Parathyroid adenoma (tissue), 2 donors: ENCODE measurements at regions not wholly inside any gene's neighbourhood (a gene's known extent, or its start where the extent isn't known, plus 50 kb on each side); places are given as distances from the start of the nearest gene placed in this dataset.
"Not testable (repeated sequence)": the region's sequence is repeated elsewhere in the genome, so short reads cannot be mapped to it uniquely, and the experiment has no call there.

Experiments
- H2AFZ ChIP-seq: fragments of 300-600 bp; sonication (generic); one replicate; pipeline ENCODE4 v1.7.0; 2017; ENCODE audit warnings: antibody characterized with exemption, mild to moderate bottlenecking
- H3K27ac ChIP-seq: fragments of 300-600 bp; sonication (generic); one replicate; pipeline ENCODE4 v1.7.0; 2017
- H3K27me3 ChIP-seq: fragments of 300-600 bp; sonication (generic); one replicate; pipeline ENCODE4 v1.7.0; 2017; ENCODE audit warnings: low read length; ENCODE audit not compliant: control insufficient read depth, insufficient read depth
- H3K36me3 ChIP-seq: fragments of 300-600 bp; sonication (generic); one replicate; pipeline ENCODE4 v1.7.0; 2017; ENCODE audit warnings: low read length; ENCODE audit not compliant: control insufficient read depth, insufficient read depth
- H3K4me1 ChIP-seq: fragments of 300-600 bp; sonication (generic); one replicate; pipeline ENCODE4 v1.7.0; 2017; ENCODE audit warnings: control low read depth
- H3K4me2 ChIP-seq: fragments of 300-600 bp; sonication (generic); one replicate; pipeline ENCODE4 v1.7.0; 2017; ENCODE audit warnings: low read length
- H3K4me3 ChIP-seq: fragments of 300-600 bp; sonication (generic); one replicate; pipeline ENCODE4 v1.7.0; 2017; ENCODE audit warnings: low read depth, low read length
- H3K79me2 ChIP-seq: fragments of 300-600 bp; sonication (generic); one replicate; pipeline ENCODE4 v1.7.0; 2017; ENCODE audit warnings: control low read depth
- H3K9ac ChIP-seq: fragments of 300-600 bp; sonication (generic); one replicate; pipeline ENCODE4 v1.7.0; 2017; ENCODE audit warnings: mild to moderate bottlenecking
- H3K9me3 ChIP-seq: fragments of 300-600 bp; sonication (generic); one replicate; pipeline ENCODE4 v1.7.0; 2017; ENCODE audit warnings: low read length; ENCODE audit not compliant: control insufficient read depth
- TF ChIP-seq, protein P1 (sequence below): fragments of 300-600 bp; sonication (generic); IDR thresholded peaks from one replicate; pipeline ENCODE4 v1.7.0; 2017; ENCODE audit warnings: antibody characterized with exemption, mild to moderate bottlenecking
- donor health status: primary hyperparathyroidism.

DNA sequence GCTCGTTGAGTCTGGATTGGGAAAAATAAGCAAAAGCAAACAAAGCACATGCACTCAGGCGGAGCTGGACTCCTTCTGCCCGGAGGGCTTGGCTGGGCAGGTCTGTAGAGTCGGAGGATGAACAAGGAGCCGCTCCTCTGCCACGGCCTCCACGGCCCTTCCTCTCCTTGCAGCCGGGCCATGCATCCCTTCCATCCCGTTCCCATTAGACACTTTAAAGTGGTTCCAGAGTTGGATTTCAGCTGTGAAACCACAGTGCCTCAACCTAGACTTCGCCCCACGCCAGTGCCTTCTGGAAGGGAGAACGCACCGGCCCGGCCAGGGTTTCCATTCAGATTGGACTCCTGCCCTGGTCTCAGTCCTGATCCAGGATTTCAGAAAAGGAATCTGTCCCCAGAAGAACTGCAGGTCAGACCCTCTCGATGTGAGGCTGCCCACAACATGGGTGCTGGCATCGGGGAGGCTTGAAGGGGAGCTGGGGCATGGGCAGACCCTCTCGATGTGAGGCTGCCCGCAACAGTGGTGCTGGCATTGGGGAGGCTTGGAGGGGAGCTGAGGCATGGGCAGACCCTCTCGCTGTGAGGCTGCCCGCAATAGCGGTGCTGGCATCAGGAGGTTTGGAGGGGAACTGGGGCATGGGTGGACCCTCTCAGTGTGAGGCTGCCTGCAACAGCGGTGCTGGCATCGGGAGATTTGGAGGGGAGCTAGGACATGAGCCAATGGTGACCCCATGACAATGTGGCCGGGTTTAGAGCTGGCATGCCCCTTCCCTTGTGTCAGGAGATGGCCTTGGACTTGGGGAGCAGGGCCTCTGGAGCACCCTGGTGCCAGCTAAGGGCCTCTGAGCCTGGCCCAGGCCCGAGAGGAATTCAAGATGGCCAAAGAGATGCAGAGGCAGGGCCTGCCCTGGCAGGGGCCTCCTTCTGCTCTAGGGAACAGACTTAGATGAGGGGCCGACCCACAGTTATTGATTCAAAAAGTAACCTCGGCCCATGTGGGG is 304.5 kb downstream of the NDUFA10 start:
- no peaks in the 10 kb centered on the region for H3K9me3 ChIP-seq
- H3K79me2 ChIP-seq: no peaks in the 10 kb centered on the region
- no peak overlapping the region for H3K4me3 ChIP-seq
- no peak overlapping the region for H3K4me2 ChIP-seq
- no peaks in the 10 kb centered on the region for H3K27me3 ChIP-seq
- no peaks in the 10 kb centered on the region for H3K36me3 ChIP-seq
- no peak overlapping the region for H3K27ac ChIP-seq
- TF ChIP-seq, protein P1, sequence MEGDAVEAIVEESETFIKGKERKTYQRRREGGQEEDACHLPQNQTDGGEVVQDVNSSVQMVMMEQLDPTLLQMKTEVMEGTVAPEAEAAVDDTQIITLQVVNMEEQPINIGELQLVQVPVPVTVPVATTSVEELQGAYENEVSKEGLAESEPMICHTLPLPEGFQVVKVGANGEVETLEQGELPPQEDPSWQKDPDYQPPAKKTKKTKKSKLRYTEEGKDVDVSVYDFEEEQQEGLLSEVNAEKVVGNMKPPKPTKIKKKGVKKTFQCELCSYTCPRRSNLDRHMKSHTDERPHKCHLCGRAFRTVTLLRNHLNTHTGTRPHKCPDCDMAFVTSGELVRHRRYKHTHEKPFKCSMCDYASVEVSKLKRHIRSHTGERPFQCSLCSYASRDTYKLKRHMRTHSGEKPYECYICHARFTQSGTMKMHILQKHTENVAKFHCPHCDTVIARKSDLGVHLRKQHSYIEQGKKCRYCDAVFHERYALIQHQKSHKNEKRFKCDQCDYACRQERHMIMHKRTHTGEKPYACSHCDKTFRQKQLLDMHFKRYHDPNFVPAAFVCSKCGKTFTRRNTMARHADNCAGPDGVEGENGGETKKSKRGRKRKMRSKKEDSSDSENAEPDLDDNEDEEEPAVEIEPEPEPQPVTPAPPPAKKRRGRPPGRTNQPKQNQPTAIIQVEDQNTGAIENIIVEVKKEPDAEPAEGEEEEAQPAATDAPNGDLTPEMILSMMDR: no peak
- H3K9ac ChIP-seq: no peak overlapping the region
- H2AFZ ChIP-seq: no peak overlapping the region
- H3K4me1 ChIP-seq: no peaks in the 10 kb centered on the region

DNA sequence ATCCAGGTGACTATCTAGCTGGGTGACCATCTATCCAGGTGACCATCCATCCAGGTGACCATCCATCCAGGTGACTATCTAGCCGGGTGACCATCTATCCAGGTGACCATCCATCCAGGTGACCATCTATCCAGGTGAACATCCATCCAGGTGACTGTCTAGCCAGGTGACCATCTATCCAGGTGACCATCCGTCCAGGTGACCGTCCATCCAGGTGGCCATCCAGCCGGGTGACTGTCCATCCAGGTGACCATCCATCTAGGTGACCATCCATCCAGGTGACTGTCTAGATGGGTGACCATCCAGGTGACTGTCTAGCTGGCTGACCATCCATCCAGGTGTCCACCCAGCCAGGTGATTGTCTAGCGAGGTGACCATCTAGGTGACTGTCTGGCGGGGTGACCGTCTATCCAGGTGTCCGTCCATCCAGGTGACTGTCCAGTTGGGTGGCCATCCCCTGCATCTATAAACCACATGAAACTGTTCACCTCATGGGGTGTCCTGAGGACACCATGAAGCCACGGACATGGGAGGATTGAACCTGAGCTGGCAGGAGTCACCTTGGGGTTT is 305.3 kb downstream of the NDUFA10 start:
- Histone ChIP-seq H3K4me2 (no peak overlapping the region), H3K4me3 (no peak overlapping the region), H3K4me1 (no peaks in the 10 kb centered on the region), H3K36me3 (no peaks in the 10 kb centered on the region), H3K79me2 (no peaks in the 10 kb centered on the region), H3K27ac (no peak overlapping the region), H2AFZ (no peak overlapping the region), H3K9ac (no peak overlapping the region), H3K27me3 (no peaks in the 10 kb centered on the region), H3K9me3 (no peaks in the 10 kb centered on the region)
- TF ChIP-seq, protein P1: no peak

DNA sequence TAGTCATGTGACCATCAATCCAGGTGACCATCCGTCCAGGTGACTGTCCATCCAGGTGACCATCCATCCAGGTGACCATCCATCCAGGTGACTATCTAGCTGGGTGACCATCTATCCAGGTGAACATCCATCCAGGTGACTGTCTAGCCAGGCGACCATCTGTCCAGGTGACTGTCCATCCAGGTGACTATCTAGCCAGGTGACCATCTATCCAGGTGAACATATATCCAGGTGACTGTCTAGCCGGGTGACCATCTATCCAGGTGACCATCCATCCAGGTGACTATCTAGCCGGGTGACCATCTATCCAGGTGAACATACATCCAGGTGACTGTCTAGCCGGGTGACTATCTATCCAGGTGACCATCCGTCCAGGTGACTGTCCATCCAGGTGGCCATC is 306.2 kb downstream of the NDUFA10 start:
- H3K27me3 ChIP-seq, H3K79me2 ChIP-seq, H3K4me2 ChIP-seq, H2AFZ ChIP-seq, H3K9ac ChIP-seq, H3K27ac ChIP-seq, H3K4me3 ChIP-seq, H3K9me3 ChIP-seq, H3K36me3 ChIP-seq, H3K4me1 ChIP-seq: not testable (repeated sequence)

DNA sequence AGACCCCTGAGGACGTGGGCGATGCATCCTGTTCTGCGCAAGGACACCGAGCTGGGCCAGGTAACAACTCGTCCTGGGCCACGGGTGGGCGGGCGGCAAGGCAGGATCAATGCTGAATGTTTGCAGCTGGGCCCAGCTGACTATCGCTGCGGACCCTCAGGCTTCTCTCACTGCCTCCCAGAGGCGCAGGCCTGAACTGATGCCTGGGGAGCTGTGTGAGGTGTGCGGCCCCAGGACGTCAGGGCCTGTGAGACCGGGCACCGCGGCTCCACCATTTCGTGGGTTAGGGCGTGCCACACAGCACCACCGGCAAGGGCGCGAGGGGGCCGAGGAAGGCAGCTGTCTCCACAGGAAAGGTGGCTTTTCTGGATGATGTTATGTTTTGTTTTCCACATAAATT is 307.4 kb downstream of the NDUFA10 start:
- Histone ChIP-seq H3K4me2 (no peak overlapping the region), H2AFZ (no peak overlapping the region), H3K4me3 (no peak overlapping the region), H3K9me3 (no peaks in the 10 kb centered on the region), H3K4me1 (no peaks in the 10 kb centered on the region), H3K27me3 (no peaks in the 10 kb centered on the region), H3K36me3 (no peaks in the 10 kb centered on the region), H3K79me2 (no peaks in the 10 kb centered on the region), H3K27ac (no peak overlapping the region), H3K9ac (no peak overlapping the region)
- TF ChIP-seq, protein P1: no peak

DNA sequence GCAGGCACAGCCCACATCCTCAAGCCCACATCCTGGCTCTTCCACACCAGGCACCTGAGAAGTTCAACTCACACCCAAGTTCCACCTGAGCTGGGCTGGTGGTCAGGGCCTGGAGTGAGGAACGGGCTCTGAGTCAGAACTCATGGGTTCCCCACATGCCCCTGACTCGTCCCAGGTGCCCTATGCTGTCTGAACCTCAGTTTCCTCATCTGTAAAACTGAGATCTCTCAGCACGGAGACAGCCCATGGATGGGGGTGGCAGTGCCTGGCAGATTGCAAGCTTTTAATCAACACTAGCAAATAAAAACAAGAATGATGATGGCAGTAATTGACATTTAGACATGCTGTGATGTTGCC is 307.8 kb downstream of the NDUFA10 start:
- Histone ChIP-seq H3K36me3 (no peaks in the 10 kb centered on the region), H3K27me3 (no peaks in the 10 kb centered on the region), H2AFZ (no peak overlapping the region), H3K9me3 (no peaks in the 10 kb centered on the region), H3K27ac (no peak overlapping the region), H3K4me2 (no peak overlapping the region), H3K9ac (no peak overlapping the region), H3K4me1 (no peaks in the 10 kb centered on the region), H3K4me3 (no peak overlapping the region), H3K79me2 (no peaks in the 10 kb centered on the region)
- TF ChIP-seq, protein P1: no peak
